ENCODE measurements at regions not wholly inside any gene's neighbourhood (a gene's known extent, or its start where the extent isn't known, plus 50 kb on each side); places are given as distances from the start of the nearest gene placed in this dataset.
A peak's percentile ranks its signal among the peaks of the same experiment; 100 is the strongest.

DNA sequence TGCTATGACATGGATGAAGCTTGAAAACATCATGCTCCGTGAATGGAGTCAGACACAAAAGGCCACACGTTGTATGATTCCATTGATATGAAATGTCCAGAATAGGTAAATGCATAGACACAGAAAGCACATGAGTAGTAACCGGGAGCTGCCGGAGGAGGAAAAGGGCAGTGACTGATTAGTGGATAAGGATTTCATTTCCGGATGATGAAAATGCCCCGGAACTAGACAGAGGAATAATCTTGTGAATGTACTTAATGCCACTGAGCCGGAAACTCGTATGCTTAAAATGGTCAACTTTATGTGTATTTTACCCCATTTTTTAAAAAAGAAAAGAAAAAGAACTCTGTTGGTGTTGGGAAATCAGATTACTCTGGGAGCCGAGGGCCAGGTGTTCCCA is 112.7 kb upstream of the FAM9B start:
- H3K4me1 ChIP-seq, result no peaks in the 10 kb centered on the region
- no peak for TF ChIP-seq CTCF (IDR thresholded peaks at IDR 0.05 in 4 of 5, conservative IDR thresholded peaks at IDR 0.05 in 1 of 5)
- no peak for TF ChIP-seq POLR2A (IDR thresholded peaks at IDR 0.05)
- no peak overlapping the region for H3K27ac ChIP-seq
- ATAC-seq (no peak), DNase-seq (no peak)
- H3K36me3 ChIP-seq, result no peaks in the 10 kb centered on the region
- no peaks in the 10 kb centered on the region for H3K27me3 ChIP-seq
- in situ Hi-C loops (cut with MboI; ENCODE audit: low sequenced_read_pairs in 4 of 4) (no loop called here), intact Hi-C loops (cut with DNase I; ENCODE audit: low total_unique reads) (no loop called here)
- H3K9me3 ChIP-seq, result no peaks in the 10 kb centered on the region
- H3K4me3 ChIP-seq, result no peak overlapping the region

GRCh38 chrX:9147086-9147485 is 113.2 kb upstream of the FAM9B start:
- no peak for ATAC-seq
- no peak for DNase-seq
- TF ChIP-seq POLR2A (IDR thresholded peaks at IDR 0.05), result no peak
- no peak for TF ChIP-seq CTCF (IDR thresholded peaks at IDR 0.05 in 4 of 5, conservative IDR thresholded peaks at IDR 0.05 in 1 of 5)
- Histone ChIP-seq H3K27me3 (no peaks in the 10 kb centered on the region), H3K4me1 (no peaks in the 10 kb centered on the region), H3K27ac (no peak overlapping the region), H3K36me3 (no peaks in the 10 kb centered on the region), H3K9me3 (no peaks in the 10 kb centered on the region), H3K4me3 (no peak overlapping the region)
- intact Hi-C loops (cut with DNase I; ENCODE audit: low total_unique reads), result no loop called here
- in situ Hi-C loops (cut with MboI; ENCODE audit: low sequenced_read_pairs in 4 of 4), result no loop called here

GRCh38 chrX:9147726-9148125 is 113.8 kb upstream of the FAM9B start:
- no peaks in the 10 kb centered on the region for H3K4me1 ChIP-seq
- in situ Hi-C loops (cut with MboI; ENCODE audit: low sequenced_read_pairs in 4 of 4) (no loop called here), intact Hi-C loops (cut with DNase I; ENCODE audit: low total_unique reads) (no loop called here)
- no peak overlapping the region for H3K27ac ChIP-seq
- H3K9me3 ChIP-seq, result no peaks in the 10 kb centered on the region
- no peak for ATAC-seq
- H3K36me3 ChIP-seq, result no peaks in the 10 kb centered on the region
- H3K4me3 ChIP-seq, result no peak overlapping the region
- no peak for DNase-seq
- no peaks in the 10 kb centered on the region for H3K27me3 ChIP-seq
- TF ChIP-seq POLR2A (IDR thresholded peaks at IDR 0.05), result no peak
- TF ChIP-seq CTCF (IDR thresholded peaks at IDR 0.05 in 4 of 5, conservative IDR thresholded peaks at IDR 0.05 in 1 of 5), result no peak

- no peak for TF ChIP-seq POLR2A (IDR thresholded peaks at IDR 0.05)
- Histone ChIP-seq H3K9me3 (no peaks in the 10 kb centered on the region), H3K27ac (no peak overlapping the region), H3K4me3 (no peak overlapping the region), H3K4me1 (no peaks in the 10 kb centered on the region), H3K27me3 (no peaks in the 10 kb centered on the region), H3K36me3 (no peaks in the 10 kb centered on the region)
- in situ Hi-C loops (cut with MboI; ENCODE audit: low sequenced_read_pairs in 4 of 4) (no loop called here), intact Hi-C loops (cut with DNase I; ENCODE audit: low total_unique reads) (no loop called here)
- ATAC-seq (peak in 1 of 2 donors; percentile 36), DNase-seq (peak in 1 of 2 donors; percentile 15)
Measured at GRCh38 chrX:9148615-9149399, 114.9 kb upstream of the FAM9B start.

GRCh38 chrX:9149501-9150245 is 115.7 kb upstream of the FAM9B start:
- Histone ChIP-seq H3K4me1 (no peaks in the 10 kb centered on the region), H3K9me3 (no peaks in the 10 kb centered on the region), H3K27ac (no peak overlapping the region), H3K27me3 (no peaks in the 10 kb centered on the region), H3K36me3 (no peaks in the 10 kb centered on the region), H3K4me3 (no peak overlapping the region)
- DNase-seq (no peak), ATAC-seq (no peak)
- in situ Hi-C loops (cut with MboI; ENCODE audit: low sequenced_read_pairs in 4 of 4), result no loop called here
- TF ChIP-seq CTCF (IDR thresholded peaks at IDR 0.05 in 4 of 5, conservative IDR thresholded peaks at IDR 0.05 in 1 of 5) (no peak), POLR2A (IDR thresholded peaks at IDR 0.05) (no peak)
- intact Hi-C loops (cut with DNase I; ENCODE audit: low total_unique reads), result no loop called here

All from gastrocnemius medialis (tissue), 4 donors.